Vagina (tissue), 2 donors: ENCODE measurements at regions not wholly inside any gene's neighbourhood (a gene's known extent, or its start where the extent isn't known, plus 50 kb on each side); places are given as distances from the start of the nearest gene placed in this dataset.

Experiments used
- DNase-seq, 2 donors: peaks; one replicate each; pipeline ENCODE4 v3.0.0-alpha.2; 2017; ENCODE audit errors: extremely low spot score in 2 of 2
- H3K27ac ChIP-seq: fragments of 200-600 bp; sonication (generic); one replicate; pipeline ENCODE4 v1.5.1; 2019
- H3K27me3 ChIP-seq: fragments of 200-600 bp; sonication (generic); one replicate; pipeline ENCODE4 v1.5.1; 2019
- H3K36me3 ChIP-seq, 2 donors: fragments of 200-600 bp; sonication (generic); one replicate each; pipeline ENCODE4 v1.5.1; 2017 to 2019
- H3K4me1 ChIP-seq: fragments of 200-600 bp; sonication (generic); one replicate; pipeline ENCODE4 v1.5.1; 2019
- H3K4me3 ChIP-seq, 2 donors: fragments of 200-600 bp; sonication (generic); 1 replicate in 1 of 2; 2 replicates in 1 of 2; pipeline ENCODE4 v1.5.1; 2016 to 2019
- H3K9me3 ChIP-seq: fragments of 200-600 bp; sonication (generic); one replicate; pipeline ENCODE4 v1.5.1; 2019
- POLR2A ChIP-seq, 2 donors: fragments of 450-650 bp; IDR thresholded peaks; one replicate each; pipeline ENCODE4 v1.6.1; 2017; ENCODE audit warnings: antibody characterized with exemption in 2 of 2, mild to moderate bottlenecking in 2 of 2, moderate library complexity in 2 of 2
- POLR2AphosphoS5 ChIP-seq, 2 donors: sonication (generic); formaldehyde crosslinking; IDR thresholded peaks; one replicate each; pipeline ENCODE4 v1.9.0; 2017; ENCODE audit warnings: antibody characterized with exemption in 2 of 2, mild to moderate bottlenecking in 2 of 2, low read depth in 1 of 2; ENCODE audit not compliant: insufficient read depth in 1 of 2
- intact Hi-C: fragments of 100-400 bp; cut with DNase I; formaldehyde crosslinking; loops from one replicate; pipeline ENCODE4 v1.15.1; 2023
- TF ChIP-seq, protein P1 (sequence below), 3 experiments: fragments of 450-650 bp in 2 of 3; fragments of 200-600 bp in 1 of 3; sonication (generic) in 1 of 3; IDR thresholded peaks; one replicate each; pipeline ENCODE4 v1.5.1; 2017 to 2019; ENCODE audit warnings: antibody characterized with exemption in 3 of 3, mild to moderate bottlenecking in 2 of 3, moderate library complexity in 2 of 3

DNA sequence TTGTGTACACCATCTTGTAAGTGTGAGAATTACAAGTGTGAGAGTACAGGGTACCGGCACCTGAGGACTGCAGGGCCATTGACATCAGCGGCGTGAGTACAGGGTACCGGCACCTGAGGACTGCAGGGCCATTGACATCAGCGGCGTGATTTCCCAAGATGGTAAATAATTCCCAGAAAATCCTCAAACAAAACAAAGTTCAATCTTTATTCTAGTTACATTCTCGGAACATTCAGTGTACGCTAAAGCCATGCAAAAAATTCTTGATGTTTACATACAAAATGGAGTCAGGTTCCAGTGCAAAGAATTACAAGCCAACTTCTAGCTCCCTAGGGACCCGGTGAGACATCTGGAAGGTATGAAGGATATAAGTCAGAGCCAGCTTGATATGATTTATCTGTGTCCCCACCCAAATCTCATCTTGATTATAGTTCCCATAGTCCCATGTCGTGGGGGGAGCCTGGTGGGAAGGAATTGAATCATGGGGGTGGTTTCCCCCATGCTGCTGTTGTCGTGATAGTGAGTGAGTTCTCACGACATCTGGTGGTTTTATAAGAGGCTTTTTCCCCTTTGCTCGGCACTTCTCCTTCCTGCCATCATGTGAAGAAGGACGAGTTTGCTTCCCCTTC is 172.7 kb downstream of the TTLL2 start:
- Histone ChIP-seq H3K4me1 (no peaks in the 10 kb centered on the region), H3K4me3 (no peak overlapping the region), H3K27ac (no peak overlapping the region), H3K36me3 (no peaks in the 10 kb centered on the region), H3K27me3 (no peaks in the 10 kb centered on the region), H3K9me3 (no peaks in the 10 kb centered on the region)
- DNase-seq = no peak
- TF ChIP-seq POLR2AphosphoS5 (IDR thresholded peaks at IDR 0.05; ENCODE audit: insufficient read depth in 1 of 2, low read depth in 1 of 2) (no peak), POLR2A (IDR thresholded peaks at IDR 0.05) (no peak)
- TF ChIP-seq, protein P1, sequence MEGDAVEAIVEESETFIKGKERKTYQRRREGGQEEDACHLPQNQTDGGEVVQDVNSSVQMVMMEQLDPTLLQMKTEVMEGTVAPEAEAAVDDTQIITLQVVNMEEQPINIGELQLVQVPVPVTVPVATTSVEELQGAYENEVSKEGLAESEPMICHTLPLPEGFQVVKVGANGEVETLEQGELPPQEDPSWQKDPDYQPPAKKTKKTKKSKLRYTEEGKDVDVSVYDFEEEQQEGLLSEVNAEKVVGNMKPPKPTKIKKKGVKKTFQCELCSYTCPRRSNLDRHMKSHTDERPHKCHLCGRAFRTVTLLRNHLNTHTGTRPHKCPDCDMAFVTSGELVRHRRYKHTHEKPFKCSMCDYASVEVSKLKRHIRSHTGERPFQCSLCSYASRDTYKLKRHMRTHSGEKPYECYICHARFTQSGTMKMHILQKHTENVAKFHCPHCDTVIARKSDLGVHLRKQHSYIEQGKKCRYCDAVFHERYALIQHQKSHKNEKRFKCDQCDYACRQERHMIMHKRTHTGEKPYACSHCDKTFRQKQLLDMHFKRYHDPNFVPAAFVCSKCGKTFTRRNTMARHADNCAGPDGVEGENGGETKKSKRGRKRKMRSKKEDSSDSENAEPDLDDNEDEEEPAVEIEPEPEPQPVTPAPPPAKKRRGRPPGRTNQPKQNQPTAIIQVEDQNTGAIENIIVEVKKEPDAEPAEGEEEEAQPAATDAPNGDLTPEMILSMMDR (IDR thresholded peaks at IDR 0.05) = no peak
- intact Hi-C loops = no loop called here

DNA sequence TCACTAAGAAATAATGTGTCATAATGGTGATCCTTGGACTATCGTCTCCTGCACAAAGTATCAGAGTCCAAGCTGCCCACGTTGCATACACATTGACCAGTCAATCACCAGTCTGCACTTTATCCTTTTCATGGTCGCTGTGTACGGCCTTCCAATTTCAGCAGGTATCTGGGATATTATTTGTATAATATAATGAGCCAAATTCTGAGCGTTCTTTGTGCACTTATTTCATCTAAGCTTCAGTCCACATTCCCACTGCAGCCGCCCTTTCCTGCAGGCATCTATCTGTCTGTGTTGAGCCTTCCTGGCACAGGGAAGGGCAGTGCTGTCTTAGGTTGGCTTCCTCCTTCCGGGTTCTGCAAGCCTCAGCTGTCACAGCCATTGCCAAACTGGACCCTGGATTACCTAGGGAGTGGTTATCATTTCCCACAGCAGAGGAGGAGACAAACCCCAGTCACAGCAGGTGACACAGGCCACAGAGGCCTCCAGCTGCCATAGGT is 174.3 kb downstream of the TTLL2 start:
- no peaks in the 10 kb centered on the region for H3K9me3 ChIP-seq
- TF ChIP-seq, protein P1 (IDR thresholded peaks at IDR 0.05) = no peak
- TF ChIP-seq POLR2A (IDR thresholded peaks at IDR 0.05) (no peak), POLR2AphosphoS5 (IDR thresholded peaks at IDR 0.05; ENCODE audit: insufficient read depth in 1 of 2, low read depth in 1 of 2) (no peak)
- intact Hi-C loops = no loop called here
- no peaks in the 10 kb centered on the region for H3K4me1 ChIP-seq
- no peak for DNase-seq
- H3K36me3 ChIP-seq = no peaks in the 10 kb centered on the region
- no peaks in the 10 kb centered on the region for H3K27me3 ChIP-seq
- no peak overlapping the region for H3K4me3 ChIP-seq
- no peak overlapping the region for H3K27ac ChIP-seq

DNA sequence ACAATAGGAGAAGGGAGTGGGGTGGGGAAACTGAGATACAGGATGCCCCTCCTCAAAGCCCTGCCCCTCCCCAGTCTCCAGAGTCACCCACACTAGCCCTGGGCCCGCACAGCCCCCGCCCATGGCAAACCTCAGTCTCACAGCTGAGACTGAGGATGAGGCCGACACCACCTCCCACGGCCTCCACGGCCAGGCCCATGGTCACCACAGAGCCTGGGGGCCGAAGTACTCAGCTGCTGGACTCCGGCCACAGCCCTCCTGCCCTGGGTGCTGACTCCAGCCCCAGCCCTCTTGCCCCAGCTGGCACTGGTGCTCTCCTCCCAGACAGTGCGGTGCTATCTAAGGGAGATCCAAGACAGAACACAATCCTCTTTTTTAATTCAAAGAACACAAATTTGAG is 176.1 kb downstream of the TTLL2 start:
- no peaks in the 10 kb centered on the region for H3K27me3 ChIP-seq
- no peak overlapping the region for H3K4me3 ChIP-seq
- DNase-seq = no peak
- H3K4me1 ChIP-seq = no peaks in the 10 kb centered on the region
- H3K9me3 ChIP-seq = no peaks in the 10 kb centered on the region
- no peaks in the 10 kb centered on the region for H3K36me3 ChIP-seq
- intact Hi-C loops = no loop called here
- TF ChIP-seq POLR2A (IDR thresholded peaks at IDR 0.05) (no peak), POLR2AphosphoS5 (IDR thresholded peaks at IDR 0.05; ENCODE audit: insufficient read depth in 1 of 2, low read depth in 1 of 2) (no peak)
- no peak overlapping the region for H3K27ac ChIP-seq

DNA sequence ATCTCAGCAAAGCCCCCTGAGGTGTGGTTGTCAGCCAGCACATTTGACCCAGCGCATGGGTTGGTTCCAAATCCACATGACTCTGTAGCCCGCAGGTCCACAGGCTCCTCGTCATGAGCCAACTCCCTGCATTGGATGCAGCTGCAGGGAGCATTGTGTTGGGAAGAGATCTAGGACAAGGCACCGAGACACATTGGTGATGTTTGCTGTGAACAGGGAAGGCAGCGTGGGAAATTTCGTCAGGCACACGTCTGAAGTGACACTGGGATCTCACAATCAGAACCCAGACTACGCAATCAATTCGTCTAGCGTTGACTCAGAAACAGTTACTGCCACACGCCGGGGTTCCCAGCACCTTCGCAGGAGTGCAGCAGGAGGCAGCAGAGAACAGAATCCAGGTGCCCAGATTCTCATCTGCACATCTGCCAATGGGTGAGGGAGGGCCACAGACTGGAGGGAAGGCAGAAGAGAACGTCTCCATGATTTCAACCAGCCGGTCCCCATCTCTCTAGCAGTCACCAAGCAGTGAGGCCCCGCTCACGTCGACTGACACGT is 177.0 kb downstream of the TTLL2 start:
- H3K9me3 ChIP-seq = no peaks in the 10 kb centered on the region
- no peak overlapping the region for H3K4me3 ChIP-seq
- H3K27me3 ChIP-seq = no peaks in the 10 kb centered on the region
- no peak overlapping the region for H3K27ac ChIP-seq
- no peaks in the 10 kb centered on the region for H3K4me1 ChIP-seq
- intact Hi-C loops = no loop called here
- H3K36me3 ChIP-seq = no peaks in the 10 kb centered on the region
- no peak for DNase-seq
- TF ChIP-seq POLR2AphosphoS5 (IDR thresholded peaks at IDR 0.05; ENCODE audit: insufficient read depth in 1 of 2, low read depth in 1 of 2) = no peak

DNA sequence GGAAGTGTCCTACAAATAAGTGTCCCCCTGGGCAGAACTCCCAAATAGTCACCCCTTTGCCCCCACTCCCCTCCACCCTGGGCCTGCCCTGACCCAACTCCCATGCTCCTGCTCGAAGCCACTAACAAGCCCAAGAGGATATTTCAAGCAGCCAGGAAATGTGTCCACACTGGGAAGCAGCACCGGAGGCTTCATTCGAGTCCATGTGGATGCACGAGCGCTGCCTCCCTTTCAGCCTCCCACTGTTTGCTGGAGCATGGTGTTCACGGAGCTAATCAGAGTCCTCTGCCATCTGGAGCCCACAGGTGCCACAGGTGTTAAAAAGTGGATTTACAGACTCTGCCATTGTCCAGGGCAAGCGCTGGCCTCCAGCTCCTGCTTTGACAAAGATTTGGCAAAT is 177.6 kb downstream of the TTLL2 start:
- Histone ChIP-seq H3K36me3 (no peaks in the 10 kb centered on the region), H3K27ac (no peak overlapping the region), H3K9me3 (no peaks in the 10 kb centered on the region), H3K4me3 (no peak overlapping the region), H3K27me3 (no peaks in the 10 kb centered on the region), H3K4me1 (no peaks in the 10 kb centered on the region)
- TF ChIP-seq POLR2A (IDR thresholded peaks at IDR 0.05) = no peak
- TF ChIP-seq, protein P1 (IDR thresholded peaks at IDR 0.05) = no peak
- TF ChIP-seq POLR2AphosphoS5 (IDR thresholded peaks at IDR 0.05; ENCODE audit: insufficient read depth in 1 of 2, low read depth in 1 of 2) = no peak
- intact Hi-C loops = no loop called here
- no peak for DNase-seq

DNA sequence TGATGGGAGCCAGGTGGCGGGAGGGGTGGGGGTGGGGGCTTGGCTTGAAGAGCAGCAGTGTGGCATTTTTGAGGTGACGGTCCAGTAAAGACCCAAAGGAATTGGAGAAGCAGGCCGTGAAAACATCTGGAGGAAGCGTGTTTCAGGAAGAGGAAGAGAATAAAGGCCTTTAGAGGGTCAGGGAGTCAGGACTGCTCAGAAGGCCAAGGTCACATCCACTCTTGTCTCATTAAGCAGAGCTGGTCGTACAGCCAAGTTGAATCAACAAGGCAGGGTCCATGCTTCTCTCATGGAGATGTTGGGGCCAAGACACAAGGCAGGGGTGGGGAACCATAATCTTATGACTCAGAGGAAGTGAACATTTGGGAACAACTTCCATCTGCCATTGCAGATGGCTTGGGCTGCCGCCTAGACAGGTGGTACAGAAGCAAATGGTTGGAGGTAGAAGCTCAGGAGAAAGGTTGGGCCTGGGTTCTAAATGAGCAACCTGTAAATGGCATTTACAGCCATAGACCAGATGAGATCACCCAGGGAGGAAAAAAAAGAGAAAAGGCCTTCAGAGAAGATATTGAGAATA is 179.6 kb downstream of the TTLL2 start:
- H3K9me3 ChIP-seq = no peaks in the 10 kb centered on the region
- H3K27ac ChIP-seq = no peak overlapping the region
- DNase-seq = no peak
- no peak for TF ChIP-seq POLR2AphosphoS5 (IDR thresholded peaks at IDR 0.05; ENCODE audit: insufficient read depth in 1 of 2, low read depth in 1 of 2)
- H3K4me3 ChIP-seq = no peak overlapping the region
- H3K36me3 ChIP-seq = no peaks in the 10 kb centered on the region
- intact Hi-C loops = no loop called here
- no peaks in the 10 kb centered on the region for H3K4me1 ChIP-seq
- no peaks in the 10 kb centered on the region for H3K27me3 ChIP-seq
